ENCODE measurements at regions not wholly inside any gene's neighbourhood (a gene's known extent, or its start where the extent isn't known, plus 50 kb on each side); places are given as distances from the start of the nearest gene placed in this dataset.

GRCh38 chr4:144363890-144364289, 223.4 kb upstream of the GYPA start:
- TF ChIP-seq, protein P1, sequence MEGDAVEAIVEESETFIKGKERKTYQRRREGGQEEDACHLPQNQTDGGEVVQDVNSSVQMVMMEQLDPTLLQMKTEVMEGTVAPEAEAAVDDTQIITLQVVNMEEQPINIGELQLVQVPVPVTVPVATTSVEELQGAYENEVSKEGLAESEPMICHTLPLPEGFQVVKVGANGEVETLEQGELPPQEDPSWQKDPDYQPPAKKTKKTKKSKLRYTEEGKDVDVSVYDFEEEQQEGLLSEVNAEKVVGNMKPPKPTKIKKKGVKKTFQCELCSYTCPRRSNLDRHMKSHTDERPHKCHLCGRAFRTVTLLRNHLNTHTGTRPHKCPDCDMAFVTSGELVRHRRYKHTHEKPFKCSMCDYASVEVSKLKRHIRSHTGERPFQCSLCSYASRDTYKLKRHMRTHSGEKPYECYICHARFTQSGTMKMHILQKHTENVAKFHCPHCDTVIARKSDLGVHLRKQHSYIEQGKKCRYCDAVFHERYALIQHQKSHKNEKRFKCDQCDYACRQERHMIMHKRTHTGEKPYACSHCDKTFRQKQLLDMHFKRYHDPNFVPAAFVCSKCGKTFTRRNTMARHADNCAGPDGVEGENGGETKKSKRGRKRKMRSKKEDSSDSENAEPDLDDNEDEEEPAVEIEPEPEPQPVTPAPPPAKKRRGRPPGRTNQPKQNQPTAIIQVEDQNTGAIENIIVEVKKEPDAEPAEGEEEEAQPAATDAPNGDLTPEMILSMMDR (conservative IDR thresholded peaks at IDR 0.05) = no peak
- no peak overlapping the region for H3K27ac Mint-ChIP-seq
- H3K9me3 Mint-ChIP-seq = no peaks in the 10 kb centered on the region
- no peak overlapping the region for H3K4me3 Mint-ChIP-seq
- no peaks in the 10 kb centered on the region for H3K4me1 Mint-ChIP-seq (ENCODE audit: unreplicated experiment)
- H3K27me3 Mint-ChIP-seq = peaks cover 7% of the 10 kb centered on the region
- DNase-seq (ENCODE audit: extremely low spot score, unreplicated experiment) = no peak
- H3K36me3 Mint-ChIP-seq = no peaks in the 10 kb centered on the region

DNA sequence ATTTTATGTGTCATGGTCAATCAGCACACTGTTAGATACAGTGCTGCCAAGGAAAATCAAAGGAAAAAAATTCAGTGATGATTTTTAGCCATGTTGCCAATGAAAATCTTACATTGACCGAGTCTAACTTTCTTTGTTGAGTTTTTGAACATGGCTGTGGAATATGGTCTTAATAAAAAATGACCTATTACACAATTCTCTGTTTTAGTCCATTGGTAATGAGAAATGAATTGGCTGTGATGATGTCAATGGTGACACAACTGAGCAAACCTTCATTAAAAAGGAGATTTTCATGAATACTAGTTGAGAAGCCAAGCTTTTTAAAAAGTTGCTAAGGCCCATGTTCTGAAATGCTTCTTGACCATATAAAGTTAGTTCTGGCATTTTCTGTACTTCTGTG, 225.9 kb upstream of the GYPA start:
- TF ChIP-seq, protein P1 (conservative IDR thresholded peaks at IDR 0.05) = no peak
- peaks cover 1% of the 10 kb centered on the region for H3K4me1 Mint-ChIP-seq (ENCODE audit: unreplicated experiment)
- no peaks in the 10 kb centered on the region for H3K9me3 Mint-ChIP-seq
- H3K27me3 Mint-ChIP-seq = no peaks in the 10 kb centered on the region
- H3K4me3 Mint-ChIP-seq = no peak overlapping the region
- DNase-seq (ENCODE audit: extremely low spot score, unreplicated experiment) = no peak
- H3K36me3 Mint-ChIP-seq = no peaks in the 10 kb centered on the region
- no peak overlapping the region for H3K27ac Mint-ChIP-seq

GRCh38 chr4:144371485-144371884, 231.0 kb upstream of the GYPA start:
- no peak overlapping the region for H3K27ac Mint-ChIP-seq
- TF ChIP-seq, protein P1 (conservative IDR thresholded peaks at IDR 0.05) = no peak
- DNase-seq (ENCODE audit: extremely low spot score, unreplicated experiment) = no peak
- no peaks in the 10 kb centered on the region for H3K27me3 Mint-ChIP-seq
- no peaks in the 10 kb centered on the region for H3K9me3 Mint-ChIP-seq
- no peak overlapping the region for H3K4me3 Mint-ChIP-seq
- peaks cover 17% of the 10 kb centered on the region for H3K4me1 Mint-ChIP-seq (ENCODE audit: unreplicated experiment)
- no peaks in the 10 kb centered on the region for H3K36me3 Mint-ChIP-seq

- Mint-ChIP-seq H3K36me3 (no peaks in the 10 kb centered on the region), H3K27ac (peak overlapping the region; percentile 26), H3K27me3 (no peaks in the 10 kb centered on the region), H3K9me3 (no peaks in the 10 kb centered on the region), H3K4me3 (no peak overlapping the region), H3K4me1 (ENCODE audit: unreplicated experiment) (peaks cover 29% of the 10 kb centered on the region)
- TF ChIP-seq, protein P1 (conservative IDR thresholded peaks at IDR 0.05) = no peak
- DNase-seq (ENCODE audit: extremely low spot score, unreplicated experiment) = no peak
Measured at GRCh38 chr4:144374065-144374464, 233.5 kb upstream of the GYPA start.

DNA sequence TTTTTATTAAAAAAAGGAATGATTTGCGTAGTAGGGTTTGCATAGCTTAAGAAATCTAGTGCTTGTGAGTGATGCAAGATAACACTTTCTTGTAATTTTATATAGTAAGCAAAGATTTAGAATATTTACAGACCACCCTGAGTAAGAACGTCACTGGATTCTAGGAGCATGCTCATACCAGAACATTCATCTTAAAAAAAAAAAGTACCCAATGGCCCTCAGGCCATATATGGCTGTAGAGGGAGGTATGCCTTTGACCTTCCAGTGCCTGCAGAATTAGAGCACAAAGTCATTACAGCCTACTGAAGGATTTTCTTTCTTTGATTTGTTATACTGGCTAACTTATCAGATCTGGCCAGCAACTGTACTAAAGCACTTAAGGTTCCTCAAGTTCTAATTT, 236.3 kb upstream of the GYPA start:
- H3K27ac Mint-ChIP-seq = no peak overlapping the region

More for the DNA sequence above, 236.3 kb upstream of the GYPA start:
- Mint-ChIP-seq H3K4me1 (ENCODE audit: unreplicated experiment) (peaks cover 24% of the 10 kb centered on the region), H3K4me3 (no peak overlapping the region), H3K9me3 (peaks cover 3% of the 10 kb centered on the region), H3K36me3 (no peaks in the 10 kb centered on the region), H3K27me3 (no peaks in the 10 kb centered on the region)
- DNase-seq (ENCODE audit: extremely low spot score, unreplicated experiment) = no peak
- TF ChIP-seq, protein P1 (conservative IDR thresholded peaks at IDR 0.05) = no peak

Measured in type B pancreatic cell (in vitro differentiated cells).